HUES64 (cell line): ENCODE measurements at regions not wholly inside any gene's neighbourhood (a gene's known extent, or its start where the extent isn't known, plus 50 kb on each side); places are given as distances from the start of the nearest gene placed in this dataset.

Source experiments
- H3K27ac ChIP-seq: 2 replicates; pipeline ENCODE4 v1.7.0; 2013; ENCODE audit warnings: low read depth, low read length, inconsistent platforms
- H3K27me3 ChIP-seq: 2 replicates; pipeline ENCODE4 v1.6.1; 2013; ENCODE audit warnings: mild to moderate bottlenecking, low read length; ENCODE audit not compliant: insufficient read depth
- H3K36me3 ChIP-seq: 2 replicates; pipeline ENCODE4 v1.6.1; 2013; ENCODE audit warnings: mild to moderate bottlenecking, low read length; ENCODE audit not compliant: insufficient read depth
- H3K4me1 ChIP-seq: 2 replicates; pipeline ENCODE4 v1.6.1; 2013; ENCODE audit warnings: mild to moderate bottlenecking, low read length, moderate library complexity; ENCODE audit not compliant: insufficient read depth
- H3K4me3 ChIP-seq: 2 replicates; pipeline ENCODE4 v1.5.1; 2013; ENCODE audit warnings: mild to moderate bottlenecking, low read length, moderate library complexity
- H3K9ac ChIP-seq: 2 replicates; pipeline ENCODE4 v1.6.1; 2013; ENCODE audit warnings: mild to moderate bottlenecking, low read depth, low read length
- H3K9me3 ChIP-seq: 2 replicates; pipeline ENCODE4 v1.6.1; 2013; ENCODE audit warnings: low read depth, low read length; ENCODE audit not compliant: insufficient read depth
- WGBS: fragments of 150-250, 120-280 bp; methylation state at CpG from one replicate; pipeline ENCODE4 v1.1.7; 2013; ENCODE audit warnings: missing lambda C conversion rate; 5-methylcytosine and 5-hydroxymethylcytosine counted together

- peaks cover 4% of the 10 kb centered on the region; the same call in 1 of the 2 replicates for H3K4me1 ChIP-seq
- H3K9me3 ChIP-seq, result 0 out of 2 replicates have a peak, but pooled peaks cover 2% of the 10 kb centered on the region
- H3K27me3 ChIP-seq, result no peaks in the 10 kb centered on the region
- no peak overlapping the region for H3K9ac ChIP-seq
- WGBS, result 92% methylated on average over 1 of the region's 2 CpGs
- no peak overlapping the region for H3K27ac ChIP-seq
- no peak overlapping the region for H3K4me3 ChIP-seq
- no peaks in the 10 kb centered on the region for H3K36me3 ChIP-seq
Measured at GRCh38 chr15:47998619-47999019, 122.2 kb upstream of the SLC24A5 start.

DNA sequence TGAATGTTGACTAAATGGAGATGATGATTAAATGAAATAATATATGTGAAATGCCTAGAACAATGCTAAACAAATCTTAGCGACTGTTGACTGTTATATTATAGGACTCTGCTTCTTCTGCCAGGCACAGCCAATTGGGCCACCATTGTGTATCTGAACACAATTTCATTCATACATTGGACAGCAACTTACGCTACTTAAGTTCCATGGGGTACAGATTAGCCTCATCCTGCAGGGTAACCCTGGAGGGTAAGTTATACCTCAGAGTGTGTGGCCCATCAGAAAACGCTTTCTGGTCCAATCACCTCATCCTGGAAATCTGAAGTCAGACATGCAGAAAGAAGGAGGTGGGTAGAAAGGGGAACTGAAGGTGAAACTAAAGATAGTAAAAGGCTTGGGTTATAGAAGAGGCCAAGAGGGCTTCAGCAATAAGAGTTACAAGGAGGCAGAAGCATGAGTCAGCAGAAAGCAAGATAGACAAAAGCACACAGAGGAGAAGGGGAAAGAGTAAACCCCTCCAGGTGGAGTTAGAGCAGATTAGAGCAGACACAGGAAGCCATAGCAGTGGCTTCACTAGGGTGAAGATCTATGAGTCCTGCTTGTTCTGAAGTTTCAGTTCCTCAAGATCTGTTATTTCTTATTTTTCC, 119.3 kb upstream of the SLC24A5 start:
- Histone ChIP-seq H3K27me3 (no peaks in the 10 kb centered on the region), H3K9ac (no peak overlapping the region), H3K36me3 (no peaks in the 10 kb centered on the region), H3K4me3 (no peak overlapping the region), H3K9me3 (0 out of 2 replicates have a peak, but pooled peaks cover 2% of the 10 kb centered on the region), H3K4me1 (peaks cover 7% of the 10 kb centered on the region; the same call in 1 of the 2 replicates), H3K27ac (no peak overlapping the region)
- WGBS, result 99% methylated on average over 3 of the region's 3 CpGs

- no peak overlapping the region for H3K9ac ChIP-seq
- H3K27ac ChIP-seq, result no peak overlapping the region
- WGBS, result 92% methylated on average over 1 of the region's 1 CpG
- peaks cover 8% of the 10 kb centered on the region; the same call in 1 of the 2 replicates for H3K4me1 ChIP-seq
- no peak overlapping the region for H3K4me3 ChIP-seq
- 0 out of 2 replicates have a peak, but pooled peaks cover 2% of the 10 kb centered on the region for H3K9me3 ChIP-seq
- no peaks in the 10 kb centered on the region for H3K36me3 ChIP-seq
- H3K27me3 ChIP-seq, result no peaks in the 10 kb centered on the region
Measured at GRCh38 chr15:48002767-48003166, 118.0 kb upstream of the SLC24A5 start.

GRCh38 chr15:48003441-48003840, 117.3 kb upstream of the SLC24A5 start:
- H3K4me3 ChIP-seq, result no peak overlapping the region
- H3K9me3 ChIP-seq, result no peaks in the 10 kb centered on the region
- H3K4me1 ChIP-seq, result peaks cover 8% of the 10 kb centered on the region; the same call in 1 of the 2 replicates
- 90% methylated on average over 1 of the region's 1 CpG for WGBS
- H3K36me3 ChIP-seq, result no peaks in the 10 kb centered on the region
- no peaks in the 10 kb centered on the region for H3K27me3 ChIP-seq
- no peak overlapping the region for H3K9ac ChIP-seq
- H3K27ac ChIP-seq, result no peak overlapping the region

DNA sequence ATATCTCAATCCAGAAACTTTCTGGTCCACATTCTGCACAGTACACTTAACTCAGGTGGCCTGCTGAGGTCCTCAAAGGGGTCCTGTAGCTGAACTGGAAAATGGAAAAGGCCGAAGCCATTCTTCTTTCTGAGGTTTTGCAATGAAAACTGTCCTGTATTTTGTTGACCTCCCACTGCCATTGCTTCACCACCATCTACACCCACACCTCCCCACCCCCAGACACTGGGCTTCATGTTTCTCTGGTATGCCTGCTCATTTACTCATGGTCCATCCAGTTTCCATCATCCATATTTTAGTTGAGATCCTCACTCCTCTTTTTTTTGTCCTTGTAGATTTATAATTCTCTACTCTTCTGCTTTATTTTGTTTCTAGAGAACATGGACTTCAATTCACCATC, 115.7 kb upstream of the SLC24A5 start:
- no peaks in the 10 kb centered on the region for H3K36me3 ChIP-seq
- no peak overlapping the region for H3K4me3 ChIP-seq
- H3K4me1 ChIP-seq, result peaks cover 5% of the 10 kb centered on the region; the same call in 1 of the 2 replicates
- H3K27me3 ChIP-seq, result no peaks in the 10 kb centered on the region
- H3K9ac ChIP-seq, result no peak overlapping the region
- WGBS, result 100% methylated on average over 1 of the region's 1 CpG
- no peak overlapping the region for H3K27ac ChIP-seq
- H3K9me3 ChIP-seq, result no peaks in the 10 kb centered on the region

DNA sequence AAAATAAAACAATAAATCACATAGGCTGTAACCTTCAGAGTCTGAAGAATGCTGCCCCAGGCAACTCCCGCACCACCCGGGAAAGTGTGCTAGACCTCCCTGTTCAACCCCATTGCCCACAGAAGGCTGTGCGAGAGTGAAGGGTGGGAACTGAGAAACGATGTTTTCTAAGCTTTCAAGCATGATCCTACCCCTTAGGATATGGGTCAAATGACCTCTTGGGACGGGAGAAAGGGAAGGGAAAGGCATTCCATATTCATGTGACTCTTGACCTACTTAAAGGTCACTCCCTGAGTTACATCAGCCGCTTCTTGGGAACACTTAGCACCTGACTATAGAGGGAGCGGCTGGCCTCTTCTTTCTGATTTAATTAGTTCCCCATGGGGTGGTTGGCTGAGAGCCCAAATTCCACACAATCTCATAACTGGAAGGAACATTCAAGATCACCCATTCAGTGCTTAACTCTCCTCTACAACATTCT, 114.7 kb upstream of the SLC24A5 start:
- H3K27ac ChIP-seq, result no peak overlapping the region
- no peaks in the 10 kb centered on the region for H3K36me3 ChIP-seq
- WGBS, result 70% methylated on average over 6 of the region's 7 CpGs

DNA sequence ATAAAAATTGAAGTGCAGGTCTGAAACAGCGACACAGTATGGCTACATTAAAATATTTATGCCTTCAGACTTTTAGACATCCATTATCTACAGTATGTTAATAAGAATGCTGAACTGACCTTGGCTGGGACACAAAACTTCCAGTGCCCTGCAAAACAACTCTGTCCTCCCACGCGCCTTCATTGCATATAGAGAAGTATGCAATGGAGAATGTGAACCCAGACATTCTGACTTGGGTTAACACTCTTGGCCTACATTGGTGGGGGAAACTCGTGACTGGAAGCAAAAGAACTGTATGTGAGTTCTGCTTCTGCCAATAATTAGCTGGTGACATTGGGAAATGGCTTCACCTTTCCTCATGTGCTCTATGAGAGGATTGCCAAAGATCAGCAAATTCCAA, 110.5 kb upstream of the SLC24A5 start:
- Histone ChIP-seq H3K27me3 (no peaks in the 10 kb centered on the region), H3K4me1 (peaks cover 5% of the 10 kb centered on the region; the same call in 1 of the 2 replicates), H3K36me3 (no peaks in the 10 kb centered on the region), H3K27ac (no peak overlapping the region), H3K9ac (no peak overlapping the region), H3K9me3 (no peaks in the 10 kb centered on the region), H3K4me3 (no peak overlapping the region)
- 92% methylated on average over 3 of the region's 4 CpGs for WGBS

More for the DNA sequence above, 114.7 kb upstream of the SLC24A5 start:
- Histone ChIP-seq H3K4me1 (peaks cover 5% of the 10 kb centered on the region; the same call in 1 of the 2 replicates), H3K9ac (no peak overlapping the region), H3K4me3 (no peak overlapping the region), H3K27me3 (no peaks in the 10 kb centered on the region), H3K9me3 (no peaks in the 10 kb centered on the region)

GRCh38 chr15:48012191-48012590, 108.6 kb upstream of the SLC24A5 start:
- no peak overlapping the region for H3K4me3 ChIP-seq
- H3K27ac ChIP-seq, result no peak overlapping the region
- H3K4me1 ChIP-seq, result no peaks in the 10 kb centered on the region
- no peaks in the 10 kb centered on the region for H3K27me3 ChIP-seq
- no peak overlapping the region for H3K9ac ChIP-seq
- WGBS, result 93% methylated on average over 3 of the region's 3 CpGs
- H3K9me3 ChIP-seq, result no peaks in the 10 kb centered on the region
- no peaks in the 10 kb centered on the region for H3K36me3 ChIP-seq

GRCh38 chr15:48016865-48017264, 103.9 kb upstream of the SLC24A5 start:
- 98% methylated on average over 3 of the region's 3 CpGs for WGBS
- H3K27me3 ChIP-seq, result no peaks in the 10 kb centered on the region
- no peaks in the 10 kb centered on the region for H3K36me3 ChIP-seq
- no peaks in the 10 kb centered on the region for H3K4me1 ChIP-seq
- no peak overlapping the region for H3K9ac ChIP-seq
- no peak overlapping the region for H3K4me3 ChIP-seq
- no peaks in the 10 kb centered on the region for H3K9me3 ChIP-seq
- H3K27ac ChIP-seq, result no peak overlapping the region

DNA sequence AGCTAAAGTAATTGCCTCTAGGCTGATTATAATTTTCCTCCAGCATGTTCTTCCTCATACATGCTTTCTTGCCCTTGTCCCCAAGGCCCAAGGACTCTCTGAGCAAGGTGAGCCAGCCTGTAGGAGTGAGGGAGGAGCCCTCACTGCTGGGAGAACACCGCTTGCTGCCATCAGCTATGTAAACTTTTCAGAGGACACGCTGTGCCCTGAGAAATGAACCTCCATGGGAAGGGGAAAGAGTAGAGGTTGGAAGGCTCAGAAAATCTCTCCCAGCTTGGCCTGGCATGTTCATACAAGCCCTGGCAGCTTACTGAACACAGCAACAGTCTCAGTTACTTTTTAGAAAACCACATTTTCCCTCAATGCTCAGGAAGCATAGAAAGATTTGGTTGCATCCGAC, 103.0 kb upstream of the SLC24A5 start:
- WGBS, result 89% methylated on average over 3 of the region's 3 CpGs
- Histone ChIP-seq H3K36me3 (no peaks in the 10 kb centered on the region), H3K4me1 (no peaks in the 10 kb centered on the region), H3K27me3 (no peaks in the 10 kb centered on the region), H3K9ac (no peak overlapping the region), H3K9me3 (no peaks in the 10 kb centered on the region), H3K27ac (no peak overlapping the region), H3K4me3 (no peak overlapping the region)

DNA sequence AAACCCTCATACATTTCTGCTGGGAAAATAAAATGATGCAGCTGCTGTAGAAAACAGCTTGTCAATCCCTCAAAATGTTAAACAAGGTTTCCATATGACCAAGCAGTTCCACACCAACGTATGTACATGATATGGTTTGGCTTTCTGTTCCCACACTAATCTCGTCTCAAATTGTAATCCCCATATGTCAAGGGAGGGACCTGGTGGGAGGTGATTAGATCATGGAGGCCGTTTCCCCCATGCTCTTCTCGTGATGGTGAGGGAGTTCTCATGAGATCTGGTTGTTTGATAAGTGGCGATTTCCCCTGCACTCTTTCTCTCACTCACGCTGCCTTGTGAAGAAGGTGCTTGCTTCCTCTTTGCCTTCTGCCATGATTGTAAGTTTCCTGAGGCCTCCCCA, 100.6 kb upstream of the SLC24A5 start:
- no peaks in the 10 kb centered on the region for H3K4me1 ChIP-seq
- H3K4me3 ChIP-seq, result no peak overlapping the region
- H3K27me3 ChIP-seq, result no peaks in the 10 kb centered on the region
- WGBS, result 83% methylated on average over 6 of the region's 6 CpGs
- H3K9ac ChIP-seq, result no peak overlapping the region
- H3K9me3 ChIP-seq, result no peaks in the 10 kb centered on the region
- H3K36me3 ChIP-seq, result no peaks in the 10 kb centered on the region
- H3K27ac ChIP-seq, result no peak overlapping the region
